Endothelial cell (in vitro differentiated cells): ENCODE measurements at regions not wholly inside any gene's neighbourhood (a gene's known extent, or its start where the extent isn't known, plus 50 kb on each side); places are given as distances from the start of the nearest gene placed in this dataset.

Experiments
- DNase-seq: peaks from one replicate; pipeline ENCODE4 v3.0.0; 2021; ENCODE audit warnings: low spot score
- H3K27ac Mint-ChIP-seq: one replicate; pipeline ENCODE4 v1.8.0; 2021; ENCODE audit warnings: mixed read lengths, inconsistent platforms; ENCODE audit not compliant: unreplicated experiment
- H3K27me3 Mint-ChIP-seq: one replicate; pipeline ENCODE4 v1.8.0; 2021; ENCODE audit warnings: mild to moderate bottlenecking, moderate library complexity, mixed read lengths, inconsistent platforms; ENCODE audit not compliant: unreplicated experiment
- H3K36me3 Mint-ChIP-seq: one replicate; pipeline ENCODE4 v1.8.0; 2021; ENCODE audit warnings: mild to moderate bottlenecking, low read depth, mixed read lengths, inconsistent platforms; ENCODE audit not compliant: unreplicated experiment
- H3K4me1 Mint-ChIP-seq: one replicate; pipeline ENCODE4 v1.8.0; 2021; ENCODE audit warnings: mild to moderate bottlenecking, mixed read lengths, inconsistent platforms; ENCODE audit not compliant: unreplicated experiment
- H3K4me3 Mint-ChIP-seq: one replicate; pipeline ENCODE4 v1.8.0; 2021; ENCODE audit warnings: mild to moderate bottlenecking, mixed read lengths, inconsistent platforms; ENCODE audit not compliant: unreplicated experiment
- H3K9me3 Mint-ChIP-seq: one replicate; pipeline ENCODE4 v1.8.0; 2021; ENCODE audit warnings: mixed read lengths, inconsistent platforms; ENCODE audit not compliant: unreplicated experiment
- CTCF ChIP-seq: fragments of 200-600 bp; sonication (generic); IDR thresholded peaks from one replicate; pipeline ENCODE4 v1.5.0; 2021; ENCODE audit warnings: antibody characterized with exemption; ENCODE audit not compliant: unreplicated experiment

- Mint-ChIP-seq H3K27me3 (no peaks in the 10 kb centered on the region), H3K27ac (no peak overlapping the region), H3K9me3 (no peaks in the 10 kb centered on the region), H3K36me3 (no peaks in the 10 kb centered on the region), H3K4me3 (no peak overlapping the region), H3K4me1 (peaks cover 24% of the 10 kb centered on the region)
- no peak for DNase-seq
- no peak for TF ChIP-seq CTCF
Observed at GRCh38 chr18:27665264-27665799, 480.2 kb upstream of the CHST9 start.

GRCh38 chr18:27662949-27663348 lies 477.8 kb upstream of the CHST9 start:
- Mint-ChIP-seq H3K4me1 (peaks cover 24% of the 10 kb centered on the region), H3K4me3 (no peak overlapping the region), H3K27me3 (no peaks in the 10 kb centered on the region), H3K9me3 (no peaks in the 10 kb centered on the region), H3K36me3 (no peaks in the 10 kb centered on the region), H3K27ac (peak overlapping the region; percentile 89)
- TF ChIP-seq CTCF, result no peak
- DNase-seq, result no peak

GRCh38 chr18:27662537-27662936 lies 477.4 kb upstream of the CHST9 start:
- TF ChIP-seq CTCF, result no peak
- Mint-ChIP-seq H3K27me3 (no peaks in the 10 kb centered on the region), H3K4me3 (no peak overlapping the region), H3K4me1 (peaks cover 24% of the 10 kb centered on the region), H3K36me3 (no peaks in the 10 kb centered on the region), H3K27ac (peak overlapping the region; percentile 89), H3K9me3 (no peaks in the 10 kb centered on the region)
- DNase-seq, result no peak

GRCh38 chr18:27661320-27662018 lies 476.4 kb upstream of the CHST9 start:
- peak overlapping the region; percentile 59 for H3K27ac Mint-ChIP-seq
- H3K4me3 Mint-ChIP-seq, result no peak overlapping the region
- no peaks in the 10 kb centered on the region for H3K27me3 Mint-ChIP-seq
- no peaks in the 10 kb centered on the region for H3K9me3 Mint-ChIP-seq
- no peak for DNase-seq
- H3K36me3 Mint-ChIP-seq, result no peaks in the 10 kb centered on the region
- TF ChIP-seq CTCF, result no peak
- H3K4me1 Mint-ChIP-seq, result peaks cover 24% of the 10 kb centered on the region

- DNase-seq, result no peak
- TF ChIP-seq CTCF, result no peak
- Mint-ChIP-seq H3K4me1 (peaks cover 14% of the 10 kb centered on the region), H3K27me3 (no peaks in the 10 kb centered on the region), H3K9me3 (no peaks in the 10 kb centered on the region), H3K27ac (no peak overlapping the region), H3K36me3 (no peaks in the 10 kb centered on the region), H3K4me3 (no peak overlapping the region)
Observed at GRCh38 chr18:27656905-27657304, 471.8 kb upstream of the CHST9 start.
